Neural progenitor cell (in vitro differentiated cells): ENCODE measurements at regions not wholly inside any gene's neighbourhood (a gene's known extent, or its start where the extent isn't known, plus 50 kb on each side); places are given as distances from the start of the nearest gene placed in this dataset.

ENCODE experiments used
- DNase-seq: peaks from one replicate; pipeline ENCODE4 v3.0.0-alpha.2; 2016; ENCODE audit warnings: low spot score
- H2AFZ ChIP-seq: fragments of 200-600 bp; sonication (generic); replicated peaks from 2 replicates; pipeline ENCODE4 v1.6.1; 2016; ENCODE audit warnings: antibody characterized with exemption
- H3F3A ChIP-seq: fragments of 200-600 bp; sonication (generic); 2 replicates; pipeline ENCODE4 v1.6.1; 2016; ENCODE audit warnings: antibody characterized with exemption, low read depth
- H3K27ac ChIP-seq: fragments of 200-600 bp; sonication (generic); 2 replicates; pipeline ENCODE4 v1.5.1; 2016; ENCODE audit warnings: mild to moderate bottlenecking
- H3K27me3 ChIP-seq: fragments of 200-600 bp; sonication (generic); 2 replicates; pipeline ENCODE4 v1.6.1; 2016; ENCODE audit warnings: mild to moderate bottlenecking, moderate library complexity
- H3K36me3 ChIP-seq: fragments of 200-600 bp; sonication (generic); 2 replicates; pipeline ENCODE4 v1.5.1; 2016
- H3K4me1 ChIP-seq: fragments of 200-600 bp; sonication (generic); 2 replicates; pipeline ENCODE4 v1.6.1; 2016; ENCODE audit warnings: mixed run types
- H3K4me2 ChIP-seq: fragments of 200-600 bp; sonication (generic); 2 replicates; pipeline ENCODE4 v1.6.1; 2016
- H3K4me3 ChIP-seq: fragments of 200-600 bp; sonication (generic); 2 replicates; pipeline ENCODE4 v1.5.1; 2016
- H3K79me2 ChIP-seq: fragments of 200-600 bp; sonication (generic); 2 replicates; pipeline ENCODE4 v1.6.1; 2016; ENCODE audit warnings: low read depth
- H3K9ac ChIP-seq: fragments of 200-600 bp; sonication (generic); 2 replicates; pipeline ENCODE4 v1.6.1; 2016
- H3K9me3 ChIP-seq: fragments of 200-600 bp; sonication (generic); 2 replicates; pipeline ENCODE4 v1.5.1; 2016; ENCODE audit warnings: low read depth
- H4K20me1 ChIP-seq: fragments of 200-600 bp; sonication (generic); 2 replicates; pipeline ENCODE4 v1.6.1; 2016; ENCODE audit warnings: low read depth
- H3K27ac Mint-ChIP-seq: 3 replicates; pipeline ENCODE4 v1.8.0; 2021; ENCODE audit warnings: mixed read lengths
- H3K27me3 Mint-ChIP-seq: 2 replicates; pipeline ENCODE4 v1.8.0; 2022; ENCODE audit warnings: low read depth, mild to moderate bottlenecking, inconsistent platforms, moderate library complexity, mixed read lengths; ENCODE audit not compliant: insufficient read depth
- H3K36me3 Mint-ChIP-seq: 3 replicates; pipeline ENCODE4 v1.8.0; 2021; ENCODE audit warnings: mixed read lengths
- H3K4me1 Mint-ChIP-seq: 3 replicates; pipeline ENCODE4 v1.8.0; 2021; ENCODE audit warnings: mixed read lengths
- H3K4me3 Mint-ChIP-seq: 3 replicates; pipeline ENCODE4 v1.8.0; 2021; ENCODE audit warnings: mild to moderate bottlenecking, moderate library complexity, mixed read lengths
- H3K9me3 Mint-ChIP-seq: 3 replicates; pipeline ENCODE4 v1.8.0; 2020; ENCODE audit warnings: mixed read lengths
- CTCF ChIP-seq: fragments of 200-600 bp; sonication (generic); IDR thresholded peaks from 2 replicates; pipeline ENCODE4 v1.5.1; 2017; ENCODE audit warnings: antibody characterized with exemption, mild to moderate bottlenecking
- EZH2 ChIP-seq: fragments of 200-600 bp; sonication (generic); IDR thresholded peaks from 2 replicates; pipeline ENCODE4 v1.6.1; 2017; ENCODE audit warnings: antibody characterized with exemption, mild to moderate bottlenecking, moderate library complexity
- EZH2phosphoT487 ChIP-seq: fragments of 200-600 bp; sonication (generic); IDR thresholded peaks from 2 replicates; pipeline ENCODE4 v1.6.1; 2017; ENCODE audit warnings: antibody characterized with exemption

- H3K4me1 Mint-ChIP-seq: peaks cover 3% of the 10 kb centered on the region
- no peak overlapping the region for H3K4me3 ChIP-seq
- no peak overlapping the region for H3K27ac ChIP-seq
- H3K79me2 ChIP-seq: no peaks in the 10 kb centered on the region
- H3K4me2 ChIP-seq: no peak overlapping the region
- H3K36me3 ChIP-seq: no peaks in the 10 kb centered on the region
- H4K20me1 ChIP-seq: no peaks in the 10 kb centered on the region
- H3K36me3 Mint-ChIP-seq: peaks cover 25% of the 10 kb centered on the region
- H3K27ac Mint-ChIP-seq: no peak overlapping the region
- H3K9me3 ChIP-seq: no peaks in the 10 kb centered on the region
- peaks cover 6% of the 10 kb centered on the region for H3K9me3 Mint-ChIP-seq
- TF ChIP-seq EZH2phosphoT487: no peak
- TF ChIP-seq EZH2: no peak
- TF ChIP-seq CTCF: no peak
- no peak overlapping the region for H3K4me3 Mint-ChIP-seq
- no peaks in the 10 kb centered on the region for H3K27me3 ChIP-seq
- no peak overlapping the region for H2AFZ ChIP-seq
- no peaks in the 10 kb centered on the region for H3F3A ChIP-seq
- no peak for DNase-seq
- no peak overlapping the region for H3K9ac ChIP-seq
- peaks cover 2% of the 10 kb centered on the region for H3K27me3 Mint-ChIP-seq
- H3K4me1 ChIP-seq: no peaks in the 10 kb centered on the region
These were observed 288.5 kb downstream of the PRL start for GRCh38 chr6:22008248-22008836.

DNA sequence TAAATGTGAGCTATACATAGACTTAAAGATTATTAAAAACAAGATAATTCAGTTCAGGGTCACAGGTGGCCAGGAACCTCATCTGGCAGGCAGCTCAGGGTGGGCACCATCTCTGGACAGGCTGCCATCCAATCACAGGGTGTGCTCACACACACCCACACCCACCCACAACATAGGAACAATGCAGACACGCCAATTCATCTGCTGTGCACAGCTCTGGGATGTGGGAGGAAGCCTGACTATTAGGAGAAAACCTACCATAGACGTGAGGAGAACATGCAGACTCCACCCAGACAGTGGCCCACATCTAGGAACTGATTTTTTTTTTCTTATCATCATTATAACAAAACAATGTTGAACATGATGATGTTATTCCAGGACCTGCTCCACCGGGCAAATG, 286.7 kb downstream of the PRL start:
- H3K36me3 Mint-ChIP-seq: peaks cover 28% of the 10 kb centered on the region
- Histone ChIP-seq H3K9ac (no peak overlapping the region), H3K27me3 (no peaks in the 10 kb centered on the region), H3K79me2 (no peaks in the 10 kb centered on the region), H3K27ac (no peak overlapping the region), H2AFZ (no peak overlapping the region), H4K20me1 (no peaks in the 10 kb centered on the region), H3K4me2 (no peak overlapping the region), H3K4me3 (no peak overlapping the region), H3K36me3 (no peaks in the 10 kb centered on the region), H3F3A (no peaks in the 10 kb centered on the region), H3K4me1 (no peaks in the 10 kb centered on the region), H3K9me3 (no peaks in the 10 kb centered on the region)
- H3K27ac Mint-ChIP-seq: no peak overlapping the region
- H3K9me3 Mint-ChIP-seq: peaks cover 5% of the 10 kb centered on the region
- peaks cover 9% of the 10 kb centered on the region for H3K4me1 Mint-ChIP-seq
- H3K27me3 Mint-ChIP-seq: peaks cover 2% of the 10 kb centered on the region
- H3K4me3 Mint-ChIP-seq: no peak overlapping the region
- no peak for TF ChIP-seq CTCF
- no peak for TF ChIP-seq EZH2phosphoT487
- TF ChIP-seq EZH2: no peak
- no peak for DNase-seq

GRCh38 chr6:22015216-22015615, 281.6 kb downstream of the PRL start:
- Histone ChIP-seq H3K4me1 (no peaks in the 10 kb centered on the region), H3K79me2 (no peaks in the 10 kb centered on the region), H3K9ac (no peak overlapping the region), H3K4me2 (no peak overlapping the region), H3K36me3 (no peaks in the 10 kb centered on the region), H3K4me3 (no peak overlapping the region), H3F3A (no peaks in the 10 kb centered on the region), H2AFZ (no peak overlapping the region), H4K20me1 (no peaks in the 10 kb centered on the region), H3K27me3 (no peaks in the 10 kb centered on the region), H3K27ac (no peak overlapping the region), H3K9me3 (no peaks in the 10 kb centered on the region)
- Mint-ChIP-seq H3K4me3 (no peak overlapping the region), H3K9me3 (peaks cover 5% of the 10 kb centered on the region), H3K36me3 (peaks cover 21% of the 10 kb centered on the region), H3K4me1 (peaks cover 10% of the 10 kb centered on the region), H3K27ac (peak overlapping the region; percentile 67), H3K27me3 (peaks cover 2% of the 10 kb centered on the region)
- TF ChIP-seq CTCF: no peak
- no peak for TF ChIP-seq EZH2
- no peak for TF ChIP-seq EZH2phosphoT487
- no peak for DNase-seq
